NCI-H2196 (cell line): ENCODE measurements at regions not wholly inside any gene's neighbourhood (a gene's known extent, or its start where the extent isn't known, plus 50 kb on each side); places are given as distances from the start of the nearest gene placed in this dataset.
"Not testable (repeated sequence)": the region's sequence is repeated elsewhere in the genome, so short reads cannot be mapped to it uniquely, and the experiment has no call there.

ENCODE experiments used
- DNase-seq: peaks from one replicate; lab custom pipeline; 2025; ENCODE audit not compliant: unreplicated experiment; lab: John Stamatoyannopoulos, UW

DNA sequence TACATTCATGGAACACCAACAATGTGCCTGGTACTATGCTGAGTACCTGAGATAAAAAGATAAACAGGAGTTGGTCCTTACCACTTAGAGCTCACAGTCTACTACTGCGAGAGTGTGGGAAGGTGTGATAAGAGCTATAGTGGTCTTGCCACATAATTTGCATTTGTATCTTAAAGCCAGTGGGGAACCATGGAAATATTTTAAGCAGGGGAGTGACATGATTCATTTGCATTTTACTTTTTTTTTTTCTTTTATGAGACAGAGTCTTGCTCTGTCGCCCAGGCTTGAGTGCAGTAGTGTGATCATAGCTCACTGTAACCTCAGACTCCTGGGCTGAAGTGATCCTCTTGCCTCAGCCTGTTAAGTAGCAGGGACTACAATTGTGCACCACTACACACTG lies 53.6 kb downstream of the SRGAP2 start:
- not testable (repeated sequence) for DNase-seq

DNA sequence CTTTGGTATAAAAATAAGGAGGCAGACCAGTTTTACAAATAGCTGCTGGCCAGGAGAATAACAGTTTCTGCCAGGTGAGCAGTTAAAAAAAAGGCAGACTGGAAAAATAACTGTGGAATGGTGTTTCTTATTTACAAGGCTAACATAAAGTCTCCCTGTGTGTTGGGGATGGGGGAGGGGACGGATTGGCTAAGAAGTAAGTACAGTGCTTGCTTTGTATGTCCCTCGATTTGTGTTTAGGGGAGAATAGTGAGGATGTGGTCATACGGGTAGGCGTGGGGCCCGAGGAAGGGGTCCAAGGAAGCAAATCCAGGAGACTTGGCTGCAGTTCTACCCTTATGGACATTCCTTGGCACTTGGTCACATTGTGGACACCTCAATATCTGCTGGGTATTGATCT lies 58.1 kb downstream of the SRGAP2 start:
- not testable (repeated sequence) for DNase-seq

DNA sequence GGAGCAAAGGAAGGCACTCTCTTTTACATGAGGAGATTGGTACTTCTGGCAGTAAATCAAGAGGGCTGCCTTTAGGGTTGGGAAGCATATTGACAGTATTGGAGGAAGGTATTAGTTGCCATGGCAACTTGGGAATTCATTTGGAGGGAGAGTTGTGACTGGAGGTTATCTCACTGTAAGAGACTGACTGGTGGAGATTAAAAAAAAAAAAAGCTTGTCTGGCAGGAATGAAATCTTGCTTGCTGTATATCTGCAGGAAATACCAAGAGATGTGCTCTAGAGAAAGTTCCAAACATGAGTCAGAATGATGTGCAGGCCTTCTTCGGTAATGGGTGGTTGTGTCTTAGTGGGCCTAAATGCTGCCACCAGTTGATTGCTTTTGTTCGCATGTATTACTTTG lies 59.1 kb downstream of the SRGAP2 start:
- not testable (repeated sequence) for DNase-seq

DNA sequence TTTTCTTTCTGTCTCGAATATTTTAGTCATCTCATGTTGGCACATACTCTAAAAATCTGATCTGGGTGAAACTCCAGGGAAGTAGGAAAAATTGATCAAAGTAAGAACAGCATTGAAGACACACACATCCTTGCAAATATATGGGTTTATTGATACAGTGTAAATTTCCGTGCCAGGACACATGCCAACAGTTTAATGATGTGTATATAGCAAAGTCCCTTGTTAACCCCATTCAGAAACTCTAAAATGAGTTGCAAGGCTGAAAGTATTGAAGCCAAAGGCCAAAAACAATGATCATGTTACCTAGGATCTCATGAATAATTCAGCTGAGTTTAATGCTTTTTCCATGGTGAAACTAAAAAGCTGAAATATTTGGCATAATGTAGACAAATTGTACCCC lies 61.6 kb downstream of the SRGAP2 start:
- not testable (repeated sequence) for DNase-seq

DNA sequence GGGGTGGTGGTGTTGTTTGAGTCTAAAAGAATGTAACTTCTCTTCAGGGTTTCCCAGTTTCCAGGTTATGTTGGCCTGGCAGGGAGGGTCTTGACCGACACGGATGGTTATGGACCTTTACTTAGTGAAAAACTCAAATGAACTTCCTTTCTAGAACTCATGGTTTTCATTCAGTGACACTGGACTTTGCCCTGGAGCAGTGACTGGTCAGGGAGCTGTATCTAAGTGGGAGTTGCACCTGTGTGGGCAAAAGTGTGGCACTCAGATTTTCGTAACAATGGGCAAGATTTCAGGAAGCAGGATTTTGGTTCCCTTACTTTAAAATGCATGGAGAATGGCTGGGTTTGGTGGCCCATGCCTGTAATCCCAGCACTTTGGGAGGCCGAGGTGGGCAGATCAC lies 67.8 kb downstream of the SRGAP2 start:
- DNase-seq = not testable (repeated sequence)

DNA sequence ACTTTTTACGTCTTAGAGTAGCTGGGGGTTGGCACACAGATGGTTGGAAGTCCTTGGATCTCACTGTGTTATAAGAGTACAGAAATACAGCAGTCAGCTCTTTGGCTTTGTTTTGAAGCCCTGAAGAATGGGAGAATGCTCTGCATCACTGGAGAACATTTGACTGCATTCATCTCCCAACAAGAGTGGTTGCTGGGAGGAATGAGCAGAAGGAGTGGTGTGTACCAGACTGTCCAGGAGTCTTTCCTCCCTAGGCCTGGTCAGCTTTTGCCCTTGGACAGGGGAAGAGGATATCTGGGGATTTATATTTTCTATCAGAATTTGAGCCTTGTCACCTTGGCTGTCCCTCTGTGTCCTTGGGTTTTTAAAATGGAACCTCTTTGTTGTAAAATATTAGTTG lies 69.8 kb downstream of the SRGAP2 start:
- DNase-seq = not testable (repeated sequence)

DNA sequence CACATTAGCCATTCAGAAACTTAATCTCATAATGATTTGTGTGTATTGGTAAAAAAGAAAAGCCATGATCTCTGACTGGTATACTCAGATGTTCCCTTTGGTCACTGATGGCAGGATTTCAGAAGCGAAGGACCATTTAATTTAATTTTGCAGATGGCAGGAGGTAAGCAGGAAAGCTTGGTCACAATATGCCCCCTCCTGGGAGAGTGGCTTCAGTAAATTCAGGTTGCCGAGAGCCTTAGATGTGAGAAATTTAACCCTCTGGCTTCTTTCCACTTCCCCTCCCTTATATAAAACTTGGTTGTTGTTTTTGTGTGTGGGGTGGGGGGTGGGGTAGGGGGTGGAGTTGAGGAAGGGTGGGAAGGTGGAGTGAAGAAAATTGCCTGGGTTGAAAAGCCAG lies 72.8 kb downstream of the SRGAP2 start:
- DNase-seq = not testable (repeated sequence)

DNA sequence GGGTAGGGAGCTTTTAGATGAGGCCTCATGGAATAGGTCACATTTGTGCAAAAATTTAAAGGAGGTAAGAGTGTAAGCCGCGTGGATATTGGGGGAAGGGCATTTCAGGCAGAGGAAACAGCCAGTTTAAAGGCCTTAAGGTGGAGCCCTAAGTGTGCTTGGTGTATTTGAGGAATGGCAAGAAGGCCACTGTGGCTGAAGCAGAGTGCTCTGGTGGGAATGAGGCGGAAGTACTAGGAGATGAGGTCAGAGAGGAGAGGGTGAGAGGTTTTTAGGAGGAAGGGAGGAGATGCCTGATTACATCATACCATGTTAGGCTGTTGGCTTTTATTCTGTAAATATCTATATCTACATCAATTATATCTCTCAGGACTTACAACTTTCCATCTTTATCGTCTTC lies 75.3 kb downstream of the SRGAP2 start:
- DNase-seq = not testable (repeated sequence)

DNA sequence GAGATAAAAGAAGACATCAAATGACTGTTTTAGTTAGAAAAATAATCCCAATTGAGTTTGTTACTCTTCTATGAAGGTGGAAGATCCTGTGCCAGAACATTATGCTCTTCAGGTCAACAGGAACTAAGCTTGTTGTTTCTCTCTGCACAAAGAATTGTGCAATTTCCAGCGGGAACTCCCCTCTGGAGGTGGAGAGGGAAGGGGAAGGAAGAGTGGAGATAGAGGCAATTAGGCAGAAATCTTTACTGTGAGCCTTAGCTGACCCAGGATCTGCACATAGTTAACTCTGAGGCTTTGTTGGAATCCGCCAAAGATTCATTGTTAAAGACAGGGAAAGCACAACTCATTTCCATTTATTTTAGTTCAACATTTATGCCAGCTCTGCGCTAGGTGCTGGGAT lies 77.3 kb downstream of the SRGAP2 start:
- DNase-seq = not testable (repeated sequence)

DNA sequence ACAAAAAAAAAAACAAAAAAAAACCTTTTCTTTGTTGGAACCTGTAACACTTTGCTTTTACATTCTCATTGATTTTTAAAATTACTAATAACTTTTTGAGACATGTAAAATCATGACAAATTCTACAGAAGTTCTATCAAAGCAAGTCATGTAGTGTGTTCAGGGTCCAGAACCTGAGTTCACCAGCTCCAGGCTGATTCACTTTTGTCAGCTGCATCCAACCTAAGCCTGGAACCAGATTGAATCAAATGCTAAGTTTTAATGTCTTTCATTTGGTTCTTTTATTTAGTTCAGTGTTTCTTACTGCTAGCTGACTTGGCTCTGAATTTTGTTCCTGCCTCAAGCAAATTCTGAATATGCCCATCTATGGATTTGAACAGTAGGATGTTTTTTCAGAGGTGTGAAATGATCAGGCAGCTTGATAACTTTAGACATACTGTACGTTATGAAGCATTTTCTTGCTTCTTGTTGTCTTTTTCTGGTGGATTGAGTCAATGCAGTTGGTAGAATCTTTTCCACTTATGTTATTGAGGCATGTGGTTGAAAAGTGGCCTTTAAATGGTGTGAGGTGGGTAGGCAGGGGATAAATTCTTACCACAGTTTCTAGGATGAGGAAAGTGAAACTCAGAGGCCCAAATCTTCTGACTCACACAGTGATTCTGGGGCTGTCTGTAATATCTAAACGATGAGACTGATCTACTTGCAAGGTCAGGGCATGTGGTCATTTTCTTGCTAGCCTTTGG lies 78.7 kb downstream of the SRGAP2 start:
- not testable (repeated sequence) for DNase-seq

DNA sequence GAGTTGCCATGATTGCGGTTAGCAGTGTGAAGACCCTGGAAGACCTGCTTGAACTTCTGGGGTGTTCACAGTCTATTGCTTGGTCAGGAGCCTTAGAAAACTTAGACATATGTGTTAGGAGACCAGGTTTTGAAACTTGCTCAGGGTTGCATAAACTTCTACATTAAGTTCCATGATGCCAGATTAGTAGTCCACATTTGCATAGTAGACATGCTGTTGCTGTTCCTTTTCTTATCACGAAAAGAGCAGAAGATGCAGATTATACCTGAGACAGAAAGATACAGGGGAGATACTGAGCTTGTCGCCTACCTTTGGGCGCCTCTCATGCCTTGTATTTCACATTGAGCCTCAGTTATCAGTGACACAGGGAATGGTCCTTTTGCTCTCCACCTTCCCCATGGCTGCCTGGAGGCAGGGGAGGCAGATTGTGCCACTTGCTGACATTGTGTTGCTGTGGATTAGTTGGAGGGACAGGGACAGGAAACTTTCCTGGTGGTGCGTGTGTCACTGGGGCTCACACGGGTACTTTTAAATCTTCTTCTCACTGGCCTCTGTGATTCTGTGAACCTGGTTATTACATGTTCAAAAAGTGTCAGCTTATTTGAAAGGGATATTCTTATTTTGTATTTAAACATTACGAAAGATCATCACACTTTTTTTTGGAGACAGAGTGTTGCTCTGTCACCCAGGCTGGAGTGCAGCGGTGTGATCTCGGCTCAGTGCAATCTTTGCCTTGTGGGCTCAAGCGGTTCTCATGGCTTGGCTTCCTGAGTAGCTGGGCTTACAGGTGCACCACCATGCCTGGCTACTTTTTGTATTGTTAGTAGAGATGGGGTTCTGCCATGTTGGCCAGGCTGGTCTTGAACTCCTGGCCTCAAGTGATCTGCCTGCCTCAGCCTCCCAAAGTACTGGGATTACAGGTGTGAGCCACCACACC lies 82.0 kb downstream of the SRGAP2 start:
- not testable (repeated sequence) for DNase-seq

DNA sequence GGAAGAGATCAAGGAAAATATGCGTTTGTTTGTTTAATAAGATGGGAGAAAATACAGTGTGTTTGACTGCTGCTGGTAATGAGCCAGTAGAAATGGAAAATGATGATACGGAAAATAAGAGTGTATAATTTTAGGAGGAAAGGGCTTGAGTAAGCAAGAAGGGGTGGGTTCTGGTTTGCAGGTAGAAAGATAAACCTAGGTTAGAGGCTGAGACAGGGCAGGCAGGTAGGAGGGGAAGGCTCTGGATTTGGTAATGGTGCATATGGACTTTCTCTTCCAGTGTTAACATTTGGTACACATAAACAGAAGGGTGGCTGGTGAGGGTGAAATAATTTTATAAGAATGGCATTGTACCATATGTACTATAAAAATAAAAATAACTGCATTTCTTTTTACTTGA lies 84.4 kb downstream of the SRGAP2 start:
- DNase-seq = not testable (repeated sequence)

DNA sequence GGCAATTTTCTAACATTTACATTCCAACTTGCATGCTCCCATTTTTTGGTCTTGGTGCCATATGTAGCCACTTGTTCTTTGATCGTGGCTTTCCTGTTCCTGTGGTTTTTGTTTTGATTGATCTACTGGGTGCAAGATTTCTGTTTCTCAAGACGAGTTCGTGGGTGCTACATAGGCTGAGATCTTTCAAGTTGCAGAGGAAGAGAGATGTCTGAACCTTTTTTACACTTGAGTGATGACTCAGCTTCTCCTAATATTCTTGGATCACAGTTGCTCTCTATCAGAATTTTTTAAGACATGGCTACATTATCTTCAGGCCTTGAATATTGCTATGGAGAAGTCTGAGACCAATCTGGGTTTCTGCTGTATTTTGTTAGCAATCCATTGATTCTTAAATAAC lies 85.1 kb downstream of the SRGAP2 start:
- not testable (repeated sequence) for DNase-seq

DNA sequence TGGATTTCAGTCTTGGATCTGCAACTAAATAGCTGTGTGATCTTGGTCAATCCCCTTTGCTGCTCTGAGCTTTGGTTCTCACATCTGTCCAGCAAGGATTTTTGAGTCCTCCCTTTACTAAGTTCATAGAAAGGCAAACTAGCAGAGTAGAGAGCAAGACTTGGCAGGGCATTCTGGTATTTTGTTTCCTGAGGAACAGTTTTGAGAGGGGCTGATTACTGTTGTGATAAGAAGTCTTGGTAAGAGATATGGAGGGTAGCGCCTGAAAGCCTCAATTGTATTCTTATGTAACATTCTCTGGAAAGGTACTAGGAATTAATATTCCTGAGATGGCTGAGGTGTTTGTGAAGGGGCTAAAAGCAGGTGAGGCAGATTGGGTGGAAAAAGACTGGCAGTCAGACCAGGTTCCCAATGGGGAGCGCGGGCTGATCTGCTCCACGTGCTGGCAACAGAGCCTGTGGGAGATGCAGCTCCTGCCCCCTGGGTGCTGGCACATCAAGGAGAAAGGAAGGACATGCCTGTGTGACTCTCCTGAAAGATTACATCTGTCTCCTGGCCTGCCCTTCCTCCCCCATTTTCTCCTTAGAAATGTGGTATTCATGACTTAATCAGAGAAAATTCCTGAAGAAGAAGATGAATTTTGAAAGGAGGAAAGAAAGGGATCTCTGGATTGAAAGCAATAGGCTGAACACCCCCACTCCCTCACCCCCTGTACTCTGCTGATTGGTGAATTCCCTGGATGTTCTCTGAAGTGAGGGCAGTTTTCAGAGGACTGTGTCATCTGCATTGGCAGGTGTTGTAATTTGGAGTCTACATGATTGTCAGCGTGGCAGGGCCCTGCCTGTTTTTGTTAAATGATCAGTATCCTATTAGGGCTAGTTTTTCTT lies 94.0 kb downstream of the SRGAP2 start:
- not testable (repeated sequence) for DNase-seq

DNA sequence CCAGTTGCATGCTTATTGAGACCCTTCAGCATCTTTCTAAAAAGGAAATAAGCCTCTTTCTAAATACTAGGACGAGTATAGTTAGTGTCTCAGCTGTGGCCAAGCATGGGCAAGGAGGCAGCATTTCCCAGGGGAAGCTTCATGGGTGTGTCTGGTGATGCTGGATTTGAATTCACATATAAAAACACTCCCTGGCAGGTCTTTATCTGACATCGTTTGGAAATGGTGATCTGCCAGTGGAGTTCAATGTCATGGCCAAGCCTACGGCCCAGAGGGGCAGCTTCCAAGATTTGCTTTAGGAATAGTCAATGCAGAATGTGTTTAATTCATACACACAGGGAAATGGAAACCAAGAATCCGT lies 94.7 kb downstream of the SRGAP2 start:
- DNase-seq = not testable (repeated sequence)

DNA sequence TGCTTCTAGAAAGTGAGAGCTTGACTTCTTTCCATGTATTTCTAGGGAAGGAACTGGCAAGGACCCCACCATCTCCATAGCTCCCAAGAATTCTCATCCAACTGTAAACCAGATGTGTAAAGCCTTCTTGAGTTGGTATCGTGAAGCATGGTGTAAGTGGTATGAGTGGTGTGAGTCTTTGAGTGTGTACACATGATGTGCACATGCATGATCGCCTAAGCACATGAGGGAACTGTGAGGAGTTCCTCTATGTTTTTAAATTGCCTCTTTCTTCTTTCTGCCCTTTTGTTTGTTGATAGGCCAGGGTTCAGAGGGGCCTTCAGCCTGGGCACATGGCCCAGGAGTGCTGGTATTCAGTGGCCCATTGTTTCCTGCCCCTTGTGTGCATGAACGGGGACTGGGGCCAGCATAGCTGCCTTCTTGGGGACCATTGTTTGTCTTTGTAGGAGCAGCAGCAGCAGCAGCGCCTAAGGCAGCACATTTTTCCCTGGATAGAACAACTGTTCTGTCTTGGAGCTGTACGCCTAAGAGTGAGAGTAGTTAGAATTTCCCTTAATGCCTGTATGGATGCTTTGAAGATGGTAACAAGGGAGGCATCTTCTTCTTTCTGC lies 95.9 kb downstream of the SRGAP2 start:
- DNase-seq = not testable (repeated sequence)

DNA sequence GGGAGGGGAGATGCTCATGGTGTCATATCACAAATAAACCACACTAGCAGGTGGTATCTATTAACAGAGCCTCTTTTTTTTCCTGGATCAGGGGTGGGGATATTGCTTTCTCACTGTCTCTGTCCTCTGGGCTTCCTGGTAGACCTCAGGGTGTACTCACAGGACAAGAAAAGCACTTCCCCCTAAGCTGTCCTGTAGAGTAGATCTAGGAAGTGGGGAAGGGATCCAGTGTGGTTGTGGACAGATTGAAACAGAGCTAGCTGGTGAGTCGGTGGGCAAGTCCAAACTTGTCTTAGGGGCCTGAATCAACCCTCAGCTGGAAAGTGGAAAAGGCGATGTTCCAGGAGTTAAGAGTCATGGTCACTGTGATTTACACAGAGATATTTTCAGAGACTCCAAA lies 96.6 kb downstream of the SRGAP2 start:
- not testable (repeated sequence) for DNase-seq

DNA sequence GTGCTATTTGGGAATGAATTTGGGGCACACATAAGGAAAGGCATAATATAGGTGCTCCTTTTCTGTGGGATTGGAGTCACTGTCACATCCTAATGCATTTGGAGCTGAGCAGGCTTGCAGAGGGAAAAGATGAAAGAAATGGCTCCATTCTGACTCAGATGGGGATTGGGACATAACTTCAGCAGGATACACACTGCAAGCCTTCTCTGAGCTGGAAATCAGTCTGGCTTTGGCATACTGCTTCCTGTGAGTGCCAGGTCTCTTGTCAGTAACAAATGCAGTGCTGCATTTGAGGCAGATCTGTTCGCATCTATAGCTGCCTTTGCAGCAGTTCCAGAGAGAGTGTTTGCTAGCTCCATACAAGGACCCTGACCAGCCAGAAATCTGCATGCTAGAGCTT lies 98.7 kb downstream of the SRGAP2 start:
- not testable (repeated sequence) for DNase-seq

DNA sequence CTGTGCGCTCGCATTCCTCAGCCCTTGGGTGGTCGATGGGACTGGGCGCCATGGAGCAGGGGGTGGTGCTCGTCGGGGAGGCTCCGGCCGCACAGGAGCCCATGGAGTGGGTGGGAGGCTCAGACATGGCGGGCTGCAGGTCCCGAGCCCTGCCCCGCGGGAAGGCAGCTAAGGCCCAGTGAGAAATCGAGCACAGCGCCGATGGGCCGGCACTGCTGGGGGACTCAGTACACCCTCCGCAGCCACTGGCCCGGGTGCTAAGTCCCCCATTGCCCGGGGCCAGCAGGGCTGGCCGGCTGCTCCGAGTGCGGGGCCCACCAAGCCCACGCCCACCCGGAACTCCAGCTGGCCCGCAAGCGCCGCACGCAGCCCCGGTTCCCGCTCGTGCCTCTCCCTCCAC lies 104.1 kb downstream of the SRGAP2 start:
- DNase-seq = not testable (repeated sequence)

DNA sequence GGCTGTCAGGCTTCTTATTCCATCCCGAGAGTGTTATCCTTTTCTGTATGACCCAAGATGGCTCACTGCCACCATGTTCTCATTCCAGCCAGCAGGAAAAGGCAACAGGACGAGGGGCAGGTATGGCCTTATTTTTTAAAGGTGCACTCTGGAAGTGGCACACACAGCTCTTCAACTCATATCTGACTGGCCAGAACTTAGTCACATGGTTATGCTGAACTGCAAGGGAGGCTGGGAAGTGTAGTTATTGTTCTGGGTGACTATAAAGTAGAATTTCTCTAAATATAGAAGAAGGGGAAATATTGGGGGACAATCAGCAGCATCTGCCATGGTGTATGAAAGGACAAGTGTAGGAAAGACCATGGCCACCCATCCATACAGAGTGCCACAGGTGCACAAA lies 107.6 kb downstream of the SRGAP2 start:
- DNase-seq = not testable (repeated sequence)
